ENCODE measurements at regions not wholly inside any gene's neighbourhood (a gene's known extent, or its start where the extent isn't known, plus 50 kb on each side); places are given as distances from the start of the nearest gene placed in this dataset.

GRCh38 chr2:238634701-238635357, 208.1 kb downstream of the ASB1 start:
- TF ChIP-seq, protein P1, sequence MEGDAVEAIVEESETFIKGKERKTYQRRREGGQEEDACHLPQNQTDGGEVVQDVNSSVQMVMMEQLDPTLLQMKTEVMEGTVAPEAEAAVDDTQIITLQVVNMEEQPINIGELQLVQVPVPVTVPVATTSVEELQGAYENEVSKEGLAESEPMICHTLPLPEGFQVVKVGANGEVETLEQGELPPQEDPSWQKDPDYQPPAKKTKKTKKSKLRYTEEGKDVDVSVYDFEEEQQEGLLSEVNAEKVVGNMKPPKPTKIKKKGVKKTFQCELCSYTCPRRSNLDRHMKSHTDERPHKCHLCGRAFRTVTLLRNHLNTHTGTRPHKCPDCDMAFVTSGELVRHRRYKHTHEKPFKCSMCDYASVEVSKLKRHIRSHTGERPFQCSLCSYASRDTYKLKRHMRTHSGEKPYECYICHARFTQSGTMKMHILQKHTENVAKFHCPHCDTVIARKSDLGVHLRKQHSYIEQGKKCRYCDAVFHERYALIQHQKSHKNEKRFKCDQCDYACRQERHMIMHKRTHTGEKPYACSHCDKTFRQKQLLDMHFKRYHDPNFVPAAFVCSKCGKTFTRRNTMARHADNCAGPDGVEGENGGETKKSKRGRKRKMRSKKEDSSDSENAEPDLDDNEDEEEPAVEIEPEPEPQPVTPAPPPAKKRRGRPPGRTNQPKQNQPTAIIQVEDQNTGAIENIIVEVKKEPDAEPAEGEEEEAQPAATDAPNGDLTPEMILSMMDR (IDR thresholded peaks at IDR 0.05; ENCODE audit: low read depth, low read length, missing control alignments), result no peak
- H3K4me3 ChIP-seq (replicated peaks; ENCODE audit: low read depth, low read length), result no peak overlapping the region
- no peak for DNase-seq (ENCODE audit: extremely low read depth, low read depth)

GRCh38 chr2:238635647-238636051, 208.9 kb downstream of the ASB1 start:
- TF ChIP-seq, protein P1 (IDR thresholded peaks at IDR 0.05; ENCODE audit: low read depth, low read length, missing control alignments), result no peak
- DNase-seq (ENCODE audit: extremely low read depth, low read depth), result peak; percentile 96
- no peak overlapping the region for H3K4me3 ChIP-seq (replicated peaks; ENCODE audit: low read depth, low read length)

DNA sequence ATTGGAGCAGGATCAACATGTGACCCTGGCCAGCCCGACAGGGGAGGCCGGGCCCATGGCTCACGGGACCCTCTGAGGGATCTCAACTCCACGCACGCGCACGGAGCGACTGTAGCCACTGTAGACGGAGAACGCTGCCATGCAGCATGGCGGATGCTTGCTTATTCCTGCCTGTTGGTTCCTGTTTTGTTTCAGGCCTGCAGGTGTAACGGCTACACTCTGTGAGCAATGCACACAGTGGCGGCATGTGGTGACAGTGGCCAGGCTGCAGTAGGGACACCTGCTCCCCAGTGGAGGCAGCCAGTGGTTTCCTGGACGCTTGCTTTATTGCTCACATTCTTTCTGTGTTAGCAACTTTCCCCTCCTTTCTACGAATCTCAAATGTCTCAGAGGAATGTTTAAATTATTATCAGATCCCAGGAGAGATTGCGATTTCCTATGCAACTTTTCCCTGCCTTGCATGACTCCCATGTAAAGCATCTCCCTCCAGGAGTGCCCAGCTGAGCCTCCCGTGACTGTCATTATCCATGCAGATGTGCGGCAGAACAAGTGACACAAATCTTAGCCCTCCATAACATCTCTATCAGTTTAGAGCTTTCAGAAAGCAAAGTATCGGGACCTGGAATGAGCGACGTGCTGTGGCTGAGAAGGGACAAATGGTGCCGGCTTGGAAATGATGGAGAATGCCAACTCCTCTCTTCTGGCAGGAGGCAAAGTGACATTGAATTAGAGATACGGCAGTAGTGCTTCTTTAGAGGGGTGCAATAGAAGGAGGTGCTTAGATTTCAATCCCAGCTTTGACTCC, 209.7 kb downstream of the ASB1 start:
- peak overlapping the region; percentile 1 for H3K4me3 ChIP-seq (replicated peaks; ENCODE audit: low read depth, low read length)
- TF ChIP-seq, protein P1 (IDR thresholded peaks at IDR 0.05; ENCODE audit: low read depth, low read length, missing control alignments), result no peak
- DNase-seq (ENCODE audit: extremely low read depth, low read depth), result peak; percentile 83

DNA sequence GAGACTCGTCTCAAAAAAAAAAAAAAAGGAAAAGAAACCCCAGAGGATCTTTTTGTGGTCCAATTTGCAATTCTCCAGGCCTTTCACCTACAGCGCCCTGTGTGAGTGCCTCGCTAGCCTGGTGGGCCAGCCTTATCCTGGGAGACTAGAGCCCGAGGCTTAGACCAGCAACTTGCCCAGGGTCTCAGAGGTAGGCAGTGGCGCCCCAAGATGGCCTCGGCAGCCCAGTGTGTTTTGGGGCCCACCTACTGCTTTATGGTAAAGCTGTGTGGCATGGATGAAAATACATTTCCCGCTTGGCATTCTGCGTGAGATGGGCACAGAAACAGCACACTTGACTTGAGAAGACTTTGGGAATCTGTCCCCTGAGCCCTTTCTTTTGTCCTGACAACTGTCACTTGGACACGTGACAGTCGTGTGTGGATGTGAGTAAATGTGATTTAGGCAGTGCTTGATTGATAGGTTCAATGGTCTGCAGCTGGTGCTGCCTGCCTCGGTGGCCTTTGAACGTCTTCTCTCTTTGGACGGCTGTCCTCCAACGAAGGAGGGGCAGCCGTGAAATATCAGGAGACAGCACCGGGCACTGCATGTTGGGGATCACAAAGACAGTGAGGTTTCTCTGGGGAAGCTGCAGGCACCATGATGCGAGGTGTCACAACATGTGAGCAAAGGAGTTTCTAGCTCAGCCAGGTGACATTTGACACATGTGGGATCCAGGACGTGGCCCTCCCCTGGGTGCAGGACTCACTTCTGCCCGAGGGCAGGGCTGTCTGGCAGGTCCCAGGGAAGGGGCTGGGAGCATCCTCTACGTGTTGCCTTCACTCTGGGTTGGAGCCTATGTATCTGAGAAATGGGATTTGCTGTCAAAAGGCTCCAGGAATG, 209.5 kb upstream of the TWIST2 start:
- no peak for DNase-seq (ENCODE audit: extremely low read depth, low read depth)
- no peak overlapping the region for H3K4me3 ChIP-seq (replicated peaks; ENCODE audit: low read depth, low read length)
- TF ChIP-seq, protein P1 (IDR thresholded peaks at IDR 0.05; ENCODE audit: low read depth, low read length, missing control alignments), result no peak

- DNase-seq (ENCODE audit: extremely low read depth, low read depth), result no peak
- TF ChIP-seq, protein P1 (IDR thresholded peaks at IDR 0.05; ENCODE audit: low read depth, low read length, missing control alignments), result no peak
- H3K4me3 ChIP-seq (replicated peaks; ENCODE audit: low read depth, low read length), result no peak overlapping the region
Observed at GRCh38 chr2:238638982-238639628, 208.8 kb upstream of the TWIST2 start.

- DNase-seq (ENCODE audit: extremely low read depth, low read depth), result no peak
- TF ChIP-seq, protein P1 (IDR thresholded peaks at IDR 0.05; ENCODE audit: low read depth, low read length, missing control alignments), result no peak
- no peak overlapping the region for H3K4me3 ChIP-seq (replicated peaks; ENCODE audit: low read depth, low read length)
Observed at GRCh38 chr2:238640486-238640885, 207.4 kb upstream of the TWIST2 start.

All from HFF-Myc (cell line).